COLO668 (cell line): ENCODE measurements at regions not wholly inside any gene's neighbourhood (a gene's known extent, or its start where the extent isn't known, plus 50 kb on each side); places are given as distances from the start of the nearest gene placed in this dataset.

ENCODE experiments used
- DNase-seq: peaks from one replicate; lab custom pipeline; 2025; ENCODE audit not compliant: unreplicated experiment; lab: John Stamatoyannopoulos, UW

DNA sequence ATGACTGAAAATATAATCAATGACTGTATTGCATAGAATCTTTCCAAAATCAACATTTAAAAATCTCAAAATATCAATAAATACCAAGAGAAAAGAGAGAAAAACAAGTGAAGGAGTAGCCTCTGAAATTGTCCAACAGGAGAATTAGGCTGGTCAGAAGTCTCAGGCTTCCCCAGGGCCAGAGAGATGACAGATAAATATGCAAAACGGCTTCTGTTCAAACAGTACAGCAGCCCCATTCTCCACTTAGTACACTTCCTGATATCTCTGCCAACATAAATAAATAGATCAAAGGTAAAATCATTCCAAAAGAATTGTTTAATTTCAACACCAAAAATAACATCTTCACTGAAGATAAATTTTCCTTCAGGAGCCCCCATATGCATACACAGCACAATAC is 204.7 kb upstream of the GABRA2 start:
- peak; percentile 12 for DNase-seq

DNA sequence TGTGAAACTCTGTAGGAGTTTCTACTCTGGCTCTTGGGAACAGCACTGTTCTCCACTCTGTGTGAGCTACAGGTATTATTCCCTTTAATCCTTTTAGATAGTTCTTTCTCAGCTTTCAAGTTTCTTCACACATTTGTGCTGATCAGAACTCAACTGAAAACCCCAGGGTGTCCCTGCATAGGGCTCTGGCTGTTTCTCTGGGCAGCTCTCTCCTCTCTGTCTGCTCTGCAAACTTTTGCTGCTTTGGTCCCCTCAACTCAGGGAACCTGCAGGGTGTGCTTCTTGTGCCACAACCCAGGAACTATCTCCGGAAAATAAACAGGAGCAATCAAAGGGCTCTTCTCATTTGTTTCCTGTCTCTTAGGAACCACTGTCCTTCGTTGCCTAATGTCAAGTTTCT is 196.6 kb upstream of the GABRA2 start:
- DNase-seq: no peak

DNA sequence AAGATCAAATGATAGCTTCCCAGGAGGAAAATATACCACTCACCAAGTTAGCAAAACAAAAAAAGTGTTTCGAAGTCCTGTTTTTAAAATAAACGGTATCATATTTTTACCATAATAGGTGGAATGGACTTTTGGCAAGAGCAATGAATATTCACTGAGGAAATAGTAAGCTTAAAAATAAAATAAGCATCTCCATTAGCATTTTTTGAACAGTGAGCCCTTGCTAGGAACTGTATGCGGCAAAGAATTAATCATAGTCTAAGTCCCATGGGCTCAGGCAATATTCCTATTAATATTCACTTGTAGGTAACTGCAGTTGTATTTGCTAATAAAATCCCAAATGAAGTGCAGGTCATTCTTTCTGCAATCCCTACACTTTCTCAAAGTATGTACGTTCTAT is 191.7 kb upstream of the GABRA2 start:
- DNase-seq: no peak

- DNase-seq: no peak
Observed at GRCh38 chr4:46554760-46555465, 165.0 kb upstream of the GABRA2 start.

GRCh38 chr4:46550471-46550870 is 160.5 kb upstream of the GABRA2 start:
- no peak for DNase-seq

GRCh38 chr4:46549125-46549524 is 159.2 kb upstream of the GABRA2 start:
- DNase-seq: no peak

GRCh38 chr4:46524751-46525150 is 134.8 kb upstream of the GABRA2 start:
- no peak for DNase-seq

DNA sequence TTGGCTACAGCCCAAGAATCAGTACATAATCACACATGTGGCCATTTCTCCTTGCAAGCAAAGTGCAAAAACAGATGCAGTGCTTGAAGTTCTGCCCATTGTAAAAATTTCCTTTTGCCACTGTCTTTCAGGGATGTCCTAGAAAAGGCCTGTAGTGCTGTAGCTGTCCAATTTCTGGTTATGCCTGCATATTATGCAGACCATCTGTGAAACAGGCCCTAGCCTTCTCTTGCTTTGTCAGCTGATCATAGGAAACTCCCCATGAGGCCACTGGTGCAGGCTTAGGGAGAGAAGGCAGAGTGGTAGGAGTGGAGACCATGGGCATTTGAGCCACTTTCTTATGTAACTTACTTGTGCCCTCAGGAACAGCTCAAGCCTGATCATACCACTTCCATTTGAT is 130.4 kb upstream of the GABRA2 start:
- DNase-seq: no peak

- no peak for DNase-seq
Observed at GRCh38 chr4:46515940-46516339, 126.0 kb upstream of the GABRA2 start.

DNA sequence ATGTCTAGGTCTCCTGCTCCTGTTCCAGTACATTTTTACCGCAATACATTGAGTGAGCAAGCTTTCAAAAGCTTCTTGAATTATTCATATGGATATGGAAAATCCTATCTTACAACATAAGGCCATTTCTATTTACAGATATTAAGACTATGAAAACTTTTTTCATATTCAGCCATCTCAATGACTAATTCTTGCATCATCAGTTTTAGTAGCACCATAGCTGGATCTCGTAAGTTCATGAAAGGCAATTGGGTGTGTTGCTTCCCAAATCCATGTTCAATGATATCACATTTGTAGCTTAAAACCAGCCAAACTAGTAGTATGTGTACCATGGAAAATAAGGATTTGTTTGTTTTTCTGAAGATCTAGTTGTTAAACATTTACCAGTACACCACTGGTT is 118.3 kb upstream of the GABRA2 start:
- DNase-seq: no peak

DNA sequence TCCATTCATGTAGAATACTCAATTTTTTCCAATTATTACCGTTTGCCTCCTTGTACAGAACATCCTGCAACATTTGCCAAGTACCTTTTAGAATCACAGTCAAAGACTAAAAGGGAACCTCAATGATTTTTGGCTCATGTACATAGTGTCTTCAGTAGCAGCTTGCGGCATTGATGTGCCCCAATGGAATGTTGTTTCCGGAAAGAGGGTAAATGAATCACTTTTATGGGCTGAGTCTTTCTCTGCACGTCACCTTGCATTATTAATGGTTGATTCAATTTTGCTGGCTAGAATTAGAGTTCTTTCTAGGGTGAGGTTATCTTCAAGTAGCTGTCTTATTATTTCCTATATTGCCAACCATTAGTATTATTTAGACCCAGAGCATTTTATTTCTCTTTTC is 116.9 kb upstream of the GABRA2 start:
- DNase-seq: no peak

GRCh38 chr4:46505131-46505530 is 115.2 kb upstream of the GABRA2 start:
- DNase-seq: no peak

DNA sequence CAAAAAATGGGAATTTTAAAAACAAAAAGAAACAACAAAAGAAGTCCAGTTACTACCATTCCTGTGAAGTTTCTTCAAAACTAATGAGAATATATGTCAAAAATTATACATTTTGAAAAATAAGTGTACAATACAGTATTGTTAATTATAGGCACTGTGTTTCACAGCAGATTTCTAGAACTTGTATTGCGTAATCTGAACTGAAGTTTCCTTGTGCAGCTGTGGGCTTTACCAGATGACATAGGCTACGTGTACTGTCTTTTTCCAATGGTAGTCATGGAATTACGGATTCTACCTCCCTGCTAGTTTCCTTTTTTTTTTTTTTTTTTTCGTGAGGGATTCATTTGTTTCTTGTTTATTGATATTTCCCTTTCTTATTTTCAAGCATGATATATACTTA is 113.8 kb upstream of the GABRA2 start:
- no peak for DNase-seq

DNA sequence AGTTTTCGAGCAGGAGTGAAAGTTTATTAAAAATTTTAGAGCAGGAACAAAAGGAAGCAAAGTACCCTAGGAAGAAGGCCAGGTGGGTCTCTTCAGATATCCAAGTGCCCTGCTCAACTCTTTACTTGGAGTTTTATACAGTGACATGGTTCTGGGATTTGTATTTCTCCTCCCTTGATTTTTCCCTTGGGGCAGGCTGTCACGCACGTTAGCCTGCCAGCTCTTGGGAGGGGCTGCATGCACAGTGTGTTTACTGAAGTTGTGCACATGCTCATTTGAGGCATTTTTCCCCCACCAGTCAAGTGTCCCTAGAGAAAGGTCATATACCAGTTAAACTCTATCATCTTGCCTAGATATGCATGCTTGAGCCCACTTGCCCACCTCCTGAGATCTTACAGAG is 102.5 kb upstream of the GABRA2 start:
- DNase-seq: no peak

DNA sequence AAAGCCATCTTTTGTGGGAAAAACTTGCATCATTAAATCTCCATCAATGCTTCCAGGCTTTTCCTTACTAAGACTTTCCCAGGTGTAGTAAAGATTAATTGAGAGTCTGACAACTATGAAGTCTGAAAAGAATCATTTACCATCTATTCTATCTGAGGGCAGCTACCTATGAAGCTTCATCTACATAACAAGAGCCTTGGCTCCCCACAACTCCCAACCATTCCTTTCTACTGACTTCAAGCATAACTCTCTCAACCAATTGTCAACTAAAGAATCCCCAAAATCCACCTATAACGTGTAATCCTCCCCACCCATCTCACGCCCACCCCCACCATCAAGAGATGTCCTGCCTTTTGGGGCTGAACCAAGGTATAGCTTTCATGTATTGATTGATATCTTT is 101.5 kb upstream of the GABRA2 start:
- DNase-seq: no peak

GRCh38 chr4:46484881-46485280 is 95.0 kb upstream of the GABRA2 start:
- DNase-seq: no peak

- no peak for DNase-seq
Observed at GRCh38 chr4:46462733-46463132, 72.8 kb upstream of the GABRA2 start.

GRCh38 chr4:46459308-46459707 is 69.4 kb upstream of the GABRA2 start:
- DNase-seq: no peak

DNA sequence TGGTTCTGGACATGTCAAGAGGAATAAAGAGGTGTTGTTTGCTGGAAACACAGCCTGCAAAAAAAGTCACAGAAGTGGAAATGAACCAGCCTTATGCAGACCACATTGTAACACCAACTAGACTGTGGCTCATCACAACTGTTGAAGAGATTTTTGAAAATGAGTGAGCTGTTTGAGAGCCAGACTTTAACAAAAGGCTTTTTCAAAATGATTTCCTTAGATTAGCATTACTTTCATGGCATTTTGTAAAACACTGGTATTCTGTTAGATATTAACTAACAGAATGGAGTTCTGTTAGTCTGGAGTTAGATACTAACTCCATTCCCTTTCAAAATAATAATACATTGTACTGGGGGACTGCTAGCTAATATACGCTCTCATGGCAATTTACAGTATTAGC is 60.6 kb upstream of the GABRA2 start:
- DNase-seq: no peak

DNA sequence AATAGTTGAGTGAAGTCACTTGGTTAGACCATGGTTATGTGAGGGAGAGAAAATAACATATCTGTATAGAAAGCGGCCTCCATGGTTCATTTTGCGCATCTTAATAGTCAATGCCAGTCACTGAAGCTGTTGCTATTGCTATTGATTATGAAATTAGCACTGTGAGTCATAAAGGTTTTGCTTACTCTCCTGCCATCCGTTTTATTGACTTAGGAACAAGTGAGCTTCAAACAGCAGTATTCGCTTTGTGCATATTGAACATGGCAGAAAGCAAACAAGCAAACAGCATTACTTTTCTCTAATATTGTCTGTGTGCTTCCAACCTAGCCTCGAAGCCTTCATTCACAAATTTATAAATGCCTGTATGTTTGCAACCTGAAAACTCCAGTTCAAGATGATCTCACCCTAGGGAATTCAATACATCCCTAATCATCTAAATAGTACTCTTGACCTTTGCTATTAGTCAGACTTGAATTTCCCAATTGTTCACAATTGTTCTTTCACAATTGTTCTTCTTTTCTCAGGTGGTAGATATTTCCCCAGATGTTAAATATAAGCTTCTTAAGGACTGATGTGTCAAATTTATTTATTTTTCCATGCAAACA is 55.9 kb upstream of the GABRA2 start:
- DNase-seq: peak; percentile 25

DNA sequence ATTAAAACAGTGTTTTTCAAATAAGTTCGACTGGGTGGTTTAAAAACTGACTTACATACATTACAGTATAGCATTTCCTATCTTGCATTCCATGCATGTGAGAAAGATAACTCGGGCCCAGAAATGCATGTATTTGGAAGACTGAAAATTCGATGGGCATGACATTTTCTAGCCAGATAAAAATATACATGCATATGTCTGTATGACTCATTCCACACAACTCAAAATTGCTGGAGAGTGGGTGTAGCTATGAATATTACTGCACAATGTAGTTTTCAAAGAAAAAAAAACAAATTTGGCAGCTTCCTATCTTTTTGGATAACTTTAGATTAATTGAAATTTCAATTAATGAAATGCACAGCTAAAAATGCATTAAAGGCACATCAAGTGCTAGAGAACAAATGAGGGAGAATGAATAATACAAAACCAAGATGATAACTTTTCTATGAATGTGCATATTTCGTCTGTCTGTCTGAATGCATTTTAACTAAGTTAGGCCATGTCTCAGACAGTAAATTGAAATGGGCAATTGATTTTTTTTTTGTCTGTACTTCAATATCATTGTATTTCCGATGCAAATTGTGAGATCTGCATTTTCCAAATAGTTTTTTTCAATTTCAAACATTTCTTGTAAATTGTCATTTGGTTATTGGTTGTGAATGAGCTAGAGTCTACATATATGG is 54.5 kb upstream of the GABRA2 start:
- DNase-seq: no peak

GRCh38 chr4:46442963-46443362 is 53.0 kb upstream of the GABRA2 start:
- DNase-seq: no peak
